Activated naive CD8-positive, alpha-beta T cell treated with anti-CD3 and anti-CD28 coated beads, Interleukin-2, amount 10 ng/mL, durations not matched to agents 7 days and 5 days (primary cell): ENCODE measurements at regions not wholly inside any gene's neighbourhood (a gene's known extent, or its start where the extent isn't known, plus 50 kb on each side); places are given as distances from the start of the nearest gene placed in this dataset.

Experiments used
- ATAC-seq: fragments of 150-1000 bp; cut with Tn5 transposase; one replicate; pipeline ENCODE4 v1.10.0; 2021; ENCODE audit warnings: low read depth, moderate library complexity
- POLR2A ChIA-PET: fragments of 350-600 bp; sonication (Branson Sonifier 250); formaldehyde crosslinking; loops from one replicate; lab custom pipeline; 2021; ENCODE audit warnings: antibody characterized with exemption; lab: Charles Lee
- DNase-seq: peaks from one replicate; pipeline ENCODE4 v3.0.0; 2021
- H3K27ac Mint-ChIP-seq: one replicate; pipeline ENCODE4 v1.8.0; 2022; ENCODE audit warnings: mild to moderate bottlenecking, mixed read lengths
- H3K27me3 Mint-ChIP-seq: one replicate; pipeline ENCODE4 v1.8.0; 2022; ENCODE audit warnings: mild to moderate bottlenecking, moderate library complexity, mixed read lengths
- H3K36me3 Mint-ChIP-seq: one replicate; pipeline ENCODE4 v1.8.0; 2021; ENCODE audit warnings: mild to moderate bottlenecking, mixed read lengths
- H3K4me1 Mint-ChIP-seq: one replicate; pipeline ENCODE4 v1.8.0; 2021; ENCODE audit warnings: mixed read lengths
- H3K4me3 Mint-ChIP-seq: one replicate; pipeline ENCODE4 v1.8.0; 2022; ENCODE audit warnings: mild to moderate bottlenecking, moderate library complexity, mixed read lengths
- H3K9me3 Mint-ChIP-seq: one replicate; pipeline ENCODE4 v1.8.0; 2021; ENCODE audit warnings: mixed read lengths

GRCh38 chr3:75075158-75075557 lies 460.7 kb upstream of the CNTN3 start:
- H3K27ac Mint-ChIP-seq: no peak overlapping the region
- H3K36me3 Mint-ChIP-seq: no peaks in the 10 kb centered on the region
- H3K9me3 Mint-ChIP-seq: peaks cover 2% of the 10 kb centered on the region
- POLR2A ChIA-PET: no interaction called here
- H3K27me3 Mint-ChIP-seq: no peaks in the 10 kb centered on the region
- ATAC-seq (no peak), DNase-seq (no peak)
- H3K4me3 Mint-ChIP-seq: no peak overlapping the region
- no peaks in the 10 kb centered on the region for H3K4me1 Mint-ChIP-seq

GRCh38 chr3:75076481-75076880 lies 462.0 kb upstream of the CNTN3 start:
- H3K36me3 Mint-ChIP-seq: no peaks in the 10 kb centered on the region
- ATAC-seq (no peak), DNase-seq (no peak)
- H3K4me3 Mint-ChIP-seq: no peak overlapping the region
- no peak overlapping the region for H3K27ac Mint-ChIP-seq
- H3K9me3 Mint-ChIP-seq: peaks cover 2% of the 10 kb centered on the region
- H3K27me3 Mint-ChIP-seq: no peaks in the 10 kb centered on the region
- POLR2A ChIA-PET: no interaction called here
- no peaks in the 10 kb centered on the region for H3K4me1 Mint-ChIP-seq

GRCh38 chr3:75078290-75078689 lies 463.8 kb upstream of the CNTN3 start:
- no peak overlapping the region for H3K27ac Mint-ChIP-seq
- no peaks in the 10 kb centered on the region for H3K4me1 Mint-ChIP-seq
- peaks cover 2% of the 10 kb centered on the region for H3K9me3 Mint-ChIP-seq
- no peaks in the 10 kb centered on the region for H3K27me3 Mint-ChIP-seq
- no peak overlapping the region for H3K4me3 Mint-ChIP-seq
- DNase-seq: no peak
- no peaks in the 10 kb centered on the region for H3K36me3 Mint-ChIP-seq
- POLR2A ChIA-PET: no interaction called here
- ATAC-seq: no peak

- POLR2A ChIA-PET: no interaction called here
- Mint-ChIP-seq H3K27me3 (no peaks in the 10 kb centered on the region), H3K36me3 (no peaks in the 10 kb centered on the region), H3K4me1 (no peaks in the 10 kb centered on the region), H3K9me3 (peaks cover 2% of the 10 kb centered on the region), H3K27ac (no peak overlapping the region), H3K4me3 (no peak overlapping the region)
- ATAC-seq (no peak), DNase-seq (no peak)
Measured at GRCh38 chr3:75082845-75083244, 468.4 kb upstream of the CNTN3 start.

- Mint-ChIP-seq H3K27me3 (no peaks in the 10 kb centered on the region), H3K4me3 (no peak overlapping the region), H3K27ac (no peak overlapping the region), H3K9me3 (peaks cover 1% of the 10 kb centered on the region), H3K36me3 (no peaks in the 10 kb centered on the region), H3K4me1 (no peaks in the 10 kb centered on the region)
- DNase-seq: no peak
- no peak for ATAC-seq
- POLR2A ChIA-PET: no interaction called here
Measured at GRCh38 chr3:75089841-75090240, 475.4 kb upstream of the CNTN3 start.

GRCh38 chr3:75101329-75102147 lies 487.1 kb upstream of the CNTN3 start:
- no peak overlapping the region for H3K27ac Mint-ChIP-seq
- no peak overlapping the region for H3K4me3 Mint-ChIP-seq
- no peaks in the 10 kb centered on the region for H3K4me1 Mint-ChIP-seq
- POLR2A ChIA-PET: no interaction called here
- peaks cover 7% of the 10 kb centered on the region for H3K9me3 Mint-ChIP-seq
- no peak for ATAC-seq
- no peaks in the 10 kb centered on the region for H3K27me3 Mint-ChIP-seq
- H3K36me3 Mint-ChIP-seq: no peaks in the 10 kb centered on the region
- no peak for DNase-seq

GRCh38 chr3:75110741-75111140 lies 496.3 kb upstream of the CNTN3 start:
- ATAC-seq (no peak), DNase-seq (no peak)
- H3K27me3 Mint-ChIP-seq: no peaks in the 10 kb centered on the region
- peaks cover 2% of the 10 kb centered on the region for H3K9me3 Mint-ChIP-seq
- no peaks in the 10 kb centered on the region for H3K36me3 Mint-ChIP-seq
- H3K4me3 Mint-ChIP-seq: no peak overlapping the region
- POLR2A ChIA-PET: no interaction called here
- H3K4me1 Mint-ChIP-seq: no peaks in the 10 kb centered on the region
- no peak overlapping the region for H3K27ac Mint-ChIP-seq

GRCh38 chr3:75115695-75116094 lies 501.2 kb upstream of the CNTN3 start:
- Mint-ChIP-seq H3K4me1 (no peaks in the 10 kb centered on the region), H3K36me3 (no peaks in the 10 kb centered on the region), H3K27ac (no peak overlapping the region), H3K27me3 (no peaks in the 10 kb centered on the region), H3K9me3 (peaks cover 1% of the 10 kb centered on the region), H3K4me3 (no peak overlapping the region)
- POLR2A ChIA-PET: no interaction called here
- no peak for ATAC-seq
- no peak for DNase-seq

GRCh38 chr3:75118779-75119178 lies 504.3 kb upstream of the CNTN3 start:
- Mint-ChIP-seq H3K36me3 (no peaks in the 10 kb centered on the region), H3K4me3 (no peak overlapping the region), H3K27ac (no peak overlapping the region), H3K27me3 (no peaks in the 10 kb centered on the region), H3K4me1 (no peaks in the 10 kb centered on the region), H3K9me3 (no peaks in the 10 kb centered on the region)
- ATAC-seq (no peak), DNase-seq (no peak)
- POLR2A ChIA-PET: no interaction called here

GRCh38 chr3:75126556-75126955 lies 512.1 kb upstream of the CNTN3 start:
- peaks cover 3% of the 10 kb centered on the region for H3K9me3 Mint-ChIP-seq
- H3K36me3 Mint-ChIP-seq: no peaks in the 10 kb centered on the region
- no peak for ATAC-seq

GRCh38 chr3:75129101-75129500 lies 514.6 kb upstream of the CNTN3 start:
- Mint-ChIP-seq H3K27ac (no peak overlapping the region), H3K36me3 (no peaks in the 10 kb centered on the region), H3K9me3 (peaks cover 3% of the 10 kb centered on the region), H3K27me3 (no peaks in the 10 kb centered on the region), H3K4me3 (no peak overlapping the region), H3K4me1 (no peaks in the 10 kb centered on the region)
- POLR2A ChIA-PET: no interaction called here
- no peak for DNase-seq
- ATAC-seq: no peak

More at GRCh38 chr3:75126556-75126955, 512.1 kb upstream of the CNTN3 start:
- Mint-ChIP-seq H3K27ac (no peak overlapping the region), H3K4me1 (no peaks in the 10 kb centered on the region), H3K27me3 (no peaks in the 10 kb centered on the region), H3K4me3 (no peak overlapping the region)
- POLR2A ChIA-PET: no interaction called here
- no peak for DNase-seq

GRCh38 chr3:75136100-75136897 lies 521.8 kb upstream of the CNTN3 start:
- DNase-seq (no peak), ATAC-seq (no peak)
- H3K36me3 Mint-ChIP-seq: no peaks in the 10 kb centered on the region
- H3K27ac Mint-ChIP-seq: no peak overlapping the region
- no peaks in the 10 kb centered on the region for H3K4me1 Mint-ChIP-seq
- no peaks in the 10 kb centered on the region for H3K27me3 Mint-ChIP-seq
- POLR2A ChIA-PET: no interaction called here
- H3K4me3 Mint-ChIP-seq: no peak overlapping the region
- peaks cover 3% of the 10 kb centered on the region for H3K9me3 Mint-ChIP-seq

GRCh38 chr3:75138345-75138744 lies 523.9 kb upstream of the CNTN3 start:
- DNase-seq: no peak
- Mint-ChIP-seq H3K27ac (no peak overlapping the region), H3K9me3 (peaks cover 3% of the 10 kb centered on the region), H3K4me3 (no peak overlapping the region), H3K4me1 (no peaks in the 10 kb centered on the region), H3K27me3 (no peaks in the 10 kb centered on the region), H3K36me3 (no peaks in the 10 kb centered on the region)
- no peak for ATAC-seq
- POLR2A ChIA-PET: no interaction called here
